Liver (tissue), 8 donors: ENCODE measurements at regions not wholly inside any gene's neighbourhood (a gene's known extent, or its start where the extent isn't known, plus 50 kb on each side); places are given as distances from the start of the nearest gene placed in this dataset.

Source experiments
- DNase-seq: peaks from one replicate; pipeline ENCODE4 v3.0.0-alpha.2; 2017; ENCODE audit warnings: low spot score
- H3K27ac ChIP-seq, 2 donors: one replicate each; pipeline ENCODE4 v1.7.0; 2013; ENCODE audit warnings: inconsistent platforms in 2 of 2, low read length in 2 of 2, control low read depth in 1 of 2, low read depth in 1 of 2, mild to moderate bottlenecking in 1 of 2
- H3K27me3 ChIP-seq, 4 donors: one replicate each; pipeline versions ENCODE4 v1.6.1 to v1.7.0; 2013; ENCODE audit warnings: low read length in 3 of 4, inconsistent platforms in 1 of 4, mild to moderate bottlenecking in 1 of 4, moderate library complexity in 1 of 4; ENCODE audit not compliant: control insufficient read depth in 4 of 4, insufficient read depth in 4 of 4
- H3K36me3 ChIP-seq, 4 donors: one replicate each; pipeline versions ENCODE4 v1.6.1 to v1.7.0; 2013; ENCODE audit warnings: low read length in 3 of 4, mild to moderate bottlenecking in 3 of 4, low read depth in 1 of 4, moderate library complexity in 1 of 4; ENCODE audit not compliant: control insufficient read depth in 4 of 4, insufficient read depth in 3 of 4
- H3K4me1 ChIP-seq, 4 donors: one replicate each; pipeline versions ENCODE4 v1.6.1 to v1.7.0; 2013; ENCODE audit warnings: low read length in 3 of 4, mild to moderate bottlenecking in 3 of 4, moderate library complexity in 1 of 4; ENCODE audit not compliant: control insufficient read depth in 4 of 4, insufficient read depth in 4 of 4
- H3K4me3 ChIP-seq, 3 donors: one replicate each; pipeline versions ENCODE4 v1.6.1 to v1.7.0; 2013; ENCODE audit warnings: low read length in 3 of 3, control low read depth in 1 of 3, low read depth in 1 of 3, mild to moderate bottlenecking in 1 of 3
- H3K9ac ChIP-seq, 2 donors: one replicate each; pipeline ENCODE4 v1.7.0; 2013; ENCODE audit warnings: low read length in 2 of 2, mild to moderate bottlenecking in 2 of 2, moderate library complexity in 2 of 2, control low read depth in 1 of 2, low read depth in 1 of 2
- H3K9me3 ChIP-seq, 4 donors: one replicate each; pipeline versions ENCODE4 v1.6.1 to v1.7.0; 2013; ENCODE audit warnings: low read length in 3 of 4; ENCODE audit not compliant: control insufficient read depth in 4 of 4
- ATF3 ChIP-seq: IDR thresholded peaks from 2 replicates; pipeline ENCODE4 v1.6.1; 2016; ENCODE audit warnings: antibody characterized with exemption
- CTCF ChIP-seq: fragments of 150-350 bp; IDR thresholded peaks from 2 replicates; pipeline ENCODE4 v1.5.1; 2017; ENCODE audit warnings: improper control_type of control experiment, low read depth, low read length; ENCODE audit not compliant: missing input control
- EGR1 ChIP-seq, 2 donors: IDR thresholded peaks; 2 replicates each; pipeline ENCODE4 v1.6.1; 2016 to 2018; ENCODE audit warnings: antibody characterized with exemption in 2 of 2, low read depth in 2 of 2
- FOXA1 ChIP-seq: IDR thresholded peaks from 2 replicates; pipeline ENCODE4 v1.6.1; 2016; ENCODE audit warnings: antibody characterized with exemption
- FOXA2 ChIP-seq: IDR thresholded peaks from 2 replicates; pipeline ENCODE4 v1.6.1; 2016; ENCODE audit warnings: antibody characterized with exemption
- GABPA ChIP-seq, 2 donors: IDR thresholded peaks in 1 of 2; conservative IDR thresholded peaks in 1 of 2; 2 replicates each; pipeline ENCODE4 v1.6.1; 2016; ENCODE audit warnings: antibody characterized with exemption in 2 of 2, mild to moderate bottlenecking in 1 of 2, moderate library complexity in 1 of 2
- HNF4A ChIP-seq, 2 donors: conservative IDR thresholded peaks; 2 replicates each; pipeline ENCODE4 v1.6.1; 2016; ENCODE audit warnings: antibody characterized with exemption in 2 of 2, mild to moderate bottlenecking in 2 of 2
- HNF4G ChIP-seq: IDR thresholded peaks from 2 replicates; pipeline ENCODE4 v1.6.1; 2016; ENCODE audit warnings: antibody characterized with exemption
- JUND ChIP-seq, 2 donors: IDR thresholded peaks; 2 replicates each; pipeline ENCODE4 v1.6.1; 2016; ENCODE audit warnings: antibody characterized with exemption in 2 of 2
- MAX ChIP-seq: IDR thresholded peaks from 2 replicates; pipeline ENCODE4 v1.6.1; 2016; ENCODE audit warnings: antibody characterized with exemption
- NR2F2 ChIP-seq: IDR thresholded peaks from 2 replicates; pipeline ENCODE4 v1.6.1; 2016; ENCODE audit warnings: antibody characterized with exemption
- RAD21 ChIP-seq, 2 donors: IDR thresholded peaks; 2 replicates each; pipeline ENCODE4 v1.6.1; 2016; ENCODE audit warnings: antibody characterized with exemption in 2 of 2, mild to moderate bottlenecking in 2 of 2
- REST ChIP-seq: IDR thresholded peaks from 2 replicates; pipeline ENCODE4 v1.6.1; 2016; ENCODE audit warnings: antibody characterized with exemption, mild to moderate bottlenecking
- RXRA ChIP-seq, 2 donors: IDR thresholded peaks; 2 replicates each; pipeline ENCODE4 v1.6.1; 2017 to 2018; ENCODE audit warnings: antibody characterized with exemption in 2 of 2, mild to moderate bottlenecking in 1 of 2
- SP1 ChIP-seq: IDR thresholded peaks from 2 replicates; pipeline ENCODE4 v1.6.1; 2018; ENCODE audit warnings: antibody characterized with exemption, mild to moderate bottlenecking
- TAF1 ChIP-seq: conservative IDR thresholded peaks from 2 replicates; pipeline ENCODE4 v1.6.1; 2016; ENCODE audit warnings: antibody characterized with exemption, mild to moderate bottlenecking
- YY1 ChIP-seq: IDR thresholded peaks from 2 replicates; pipeline ENCODE4 v1.6.1; 2016; ENCODE audit warnings: antibody characterized with exemption, mild to moderate bottlenecking
- ZBTB33 ChIP-seq: IDR thresholded peaks from 2 replicates; pipeline ENCODE4 v1.6.1; 2016; ENCODE audit warnings: antibody characterized with exemption
- WGBS: extraction: QIAGEN DNeasy Blood & Tissue Kit; methylation state at CpG from one replicate; pipeline ENCODE4 v1.1.7; 2013; 5-methylcytosine and 5-hydroxymethylcytosine counted together
- donor health status: healthy.
- donor health status: healthy.
- donor health status: healthy.
- donor health status: healthy.
- donor health status: healthy.

GRCh38 chr2:20129331-20130159 lies 78.1 kb upstream of the LAPTM4A start (continued):
- TF ChIP-seq CTCF, result no peak
- TF ChIP-seq GABPA (IDR thresholded peaks at IDR 0.05 in 1 of 2, conservative IDR thresholded peaks at IDR 0.05 in 1 of 2), result peak; percentile 19 to 49
- peak; percentile 91 to 97 for TF ChIP-seq RXRA (IDR thresholded peaks at IDR 0.05)
- peak; percentile 80 for TF ChIP-seq HNF4G
- TF ChIP-seq HNF4A (conservative IDR thresholded peaks at IDR 0.05), result peak; percentile 91 to 96
- peak; percentile 95 for TF ChIP-seq SP1
- TF ChIP-seq NR2F2, result peak; percentile 77
- TF ChIP-seq FOXA1, result peak; percentile 58
- TF ChIP-seq ATF3, result no peak

- Histone ChIP-seq H3K4me1 (peaks cover 17 to 26% (median 22%) of the 10 kb centered on the region in 4 donors), H3K27me3 (no peaks in the 10 kb centered on the region), H3K27ac (peak overlapping the region; percentile 60 to 88), H3K9ac (peak overlapping the region in 1 of 2 donors; percentile 11), H3K36me3 (no peaks in the 10 kb centered on the region), H3K9me3 (no peaks in the 10 kb centered on the region), H3K4me3 (no peak overlapping the region)
- TF ChIP-seq HNF4G, result no peak
- TF ChIP-seq NR2F2, result no peak
- no peak for TF ChIP-seq FOXA2
- TF ChIP-seq EGR1 (IDR thresholded peaks at IDR 0.05; ENCODE audit: low read depth in 2 of 2), result no peak
- no peak for TF ChIP-seq FOXA1
- TF ChIP-seq GABPA (IDR thresholded peaks at IDR 0.05 in 1 of 2, conservative IDR thresholded peaks at IDR 0.05 in 1 of 2), result no peak
- no peak for TF ChIP-seq ATF3
- no peak for TF ChIP-seq HNF4A (conservative IDR thresholded peaks at IDR 0.05)
- no peak for TF ChIP-seq RAD21 (IDR thresholded peaks at IDR 0.05)
- TF ChIP-seq TAF1, result no peak
- TF ChIP-seq JUND (IDR thresholded peaks at IDR 0.05), result no peak
- no peak for TF ChIP-seq YY1
- no peak for TF ChIP-seq MAX
- no peak for TF ChIP-seq ZBTB33
- no peak for TF ChIP-seq RXRA (IDR thresholded peaks at IDR 0.05)
- no peak for TF ChIP-seq CTCF
- TF ChIP-seq REST, result no peak
- no peak for DNase-seq
- WGBS, result 43% methylated on average over 5 of the region's 5 CpGs
Measured at GRCh38 chr2:20128506-20129330, 77.3 kb upstream of the LAPTM4A start.
